GM18508 (cell line): ENCODE measurements at regions not wholly inside any gene's neighbourhood (a gene's known extent, or its start where the extent isn't known, plus 50 kb on each side); places are given as distances from the start of the nearest gene placed in this dataset.
"Not testable (repeated sequence)": the region's sequence is repeated elsewhere in the genome, so short reads cannot be mapped to it uniquely, and the experiment has no call there.

Experiments
- ATAC-seq: cut with Tn5 transposase; IDR thresholded peaks from one replicate; pipeline ENCODE4 v1.9.1; 2021; ENCODE audit warnings: moderate number of reproducible peaks; ENCODE audit not compliant: insufficient read depth, unreplicated experiment

GRCh38 chr4:100681289-100681688 is 163.5 kb upstream of the EMCN start:
- no peak for ATAC-seq

- no peak for ATAC-seq
Measured at GRCh38 chr4:100679926-100680325, 162.1 kb upstream of the EMCN start.

DNA sequence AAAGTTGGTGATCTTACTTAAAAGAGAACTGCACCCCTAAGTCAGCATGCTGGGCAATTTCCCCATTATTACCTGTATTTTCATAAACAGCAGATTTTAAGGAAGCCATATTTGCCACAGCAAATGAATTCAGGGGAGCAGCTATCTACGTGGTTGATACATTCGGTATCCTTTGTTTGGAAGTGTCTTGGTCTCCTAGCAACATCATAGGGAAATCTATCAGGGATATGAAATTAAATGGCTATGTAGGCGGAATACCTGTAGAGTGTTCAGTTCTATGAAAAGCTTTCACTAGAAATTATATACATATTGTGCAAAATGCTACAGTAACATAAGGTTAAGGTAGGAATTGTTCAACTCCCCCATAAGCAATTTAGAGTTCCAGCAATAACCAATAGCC is 157.2 kb upstream of the EMCN start:
- no peak for ATAC-seq

- no peak for ATAC-seq
Measured at GRCh38 chr4:100657187-100657586, 139.4 kb upstream of the EMCN start.

DNA sequence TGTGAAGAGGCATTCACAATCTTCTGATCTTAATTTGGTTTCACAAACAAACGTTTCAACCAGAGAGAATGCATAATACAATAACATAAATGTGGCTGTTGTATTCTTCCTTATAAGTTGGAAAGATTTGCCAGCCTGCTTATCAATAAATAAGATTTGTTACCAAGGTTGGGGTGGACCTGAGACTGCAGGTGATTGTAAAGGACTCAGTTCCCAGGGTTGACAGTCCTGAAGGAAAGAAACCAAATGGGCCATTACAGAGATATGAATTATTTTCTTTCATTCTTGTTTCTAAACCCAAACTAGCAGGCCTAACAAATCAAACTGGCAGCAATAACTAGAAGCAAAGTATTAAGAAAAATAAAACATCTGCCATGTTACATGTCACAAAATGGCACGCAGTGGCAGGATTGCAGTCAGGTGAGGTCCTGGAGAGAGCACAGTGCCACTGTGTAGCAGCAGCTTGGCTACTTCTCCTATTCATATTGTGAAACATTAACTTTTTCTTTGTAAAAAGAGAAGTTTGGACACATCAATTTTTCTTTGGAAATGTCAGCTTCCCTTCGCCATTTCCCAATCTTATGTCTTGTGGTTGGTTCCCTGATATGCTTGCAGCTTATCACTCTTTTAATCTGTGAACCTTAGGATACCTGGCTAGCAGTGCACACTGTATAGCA is 133.8 kb upstream of the EMCN start:
- ATAC-seq = no peak

- no peak for ATAC-seq
Measured at GRCh38 chr4:100649417-100649816, 131.6 kb upstream of the EMCN start.

DNA sequence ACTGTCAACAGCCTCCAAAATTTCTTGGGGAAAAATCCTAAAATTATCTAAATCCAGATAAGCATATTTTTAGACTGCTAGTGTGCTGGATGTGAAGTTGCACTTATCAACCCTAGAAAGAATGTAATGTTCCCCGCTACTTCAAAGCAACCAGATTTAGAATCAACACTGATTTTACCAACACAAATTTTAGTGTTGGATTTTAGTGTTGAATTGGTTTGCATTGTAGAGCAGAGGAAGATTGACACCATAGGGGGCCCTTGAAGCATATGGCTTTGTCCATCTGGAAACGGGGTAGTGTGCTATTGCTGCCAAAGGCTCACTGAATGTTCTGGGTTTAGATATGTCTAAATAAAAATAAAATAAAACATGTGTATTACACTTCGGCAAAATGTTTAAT is 126.3 kb upstream of the EMCN start:
- no peak for ATAC-seq

DNA sequence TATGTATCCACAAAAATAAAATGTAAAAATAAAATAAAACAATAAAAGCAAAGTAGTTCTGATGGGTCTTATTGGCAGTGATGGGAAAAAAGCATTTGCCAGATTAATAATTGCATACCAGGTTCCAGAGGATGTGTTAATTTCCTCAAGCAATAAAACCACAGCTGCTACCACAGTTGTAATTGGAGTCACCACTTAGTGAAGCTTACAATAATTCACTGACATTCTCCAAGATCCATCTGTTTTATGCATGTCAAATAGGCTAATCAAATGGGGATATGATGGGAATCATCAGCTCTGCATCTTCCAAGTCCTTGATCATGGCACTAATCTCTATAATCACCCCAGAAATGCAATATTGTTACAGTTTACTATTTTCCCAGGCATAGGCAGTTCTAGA is 123.5 kb upstream of the EMCN start:
- ATAC-seq = no peak

GRCh38 chr4:100635899-100636298 is 118.1 kb upstream of the EMCN start:
- ATAC-seq = no peak

GRCh38 chr4:100633269-100633668 is 115.4 kb upstream of the EMCN start:
- ATAC-seq = no peak

- ATAC-seq = no peak
Measured at GRCh38 chr4:100632163-100632562, 114.3 kb upstream of the EMCN start.

DNA sequence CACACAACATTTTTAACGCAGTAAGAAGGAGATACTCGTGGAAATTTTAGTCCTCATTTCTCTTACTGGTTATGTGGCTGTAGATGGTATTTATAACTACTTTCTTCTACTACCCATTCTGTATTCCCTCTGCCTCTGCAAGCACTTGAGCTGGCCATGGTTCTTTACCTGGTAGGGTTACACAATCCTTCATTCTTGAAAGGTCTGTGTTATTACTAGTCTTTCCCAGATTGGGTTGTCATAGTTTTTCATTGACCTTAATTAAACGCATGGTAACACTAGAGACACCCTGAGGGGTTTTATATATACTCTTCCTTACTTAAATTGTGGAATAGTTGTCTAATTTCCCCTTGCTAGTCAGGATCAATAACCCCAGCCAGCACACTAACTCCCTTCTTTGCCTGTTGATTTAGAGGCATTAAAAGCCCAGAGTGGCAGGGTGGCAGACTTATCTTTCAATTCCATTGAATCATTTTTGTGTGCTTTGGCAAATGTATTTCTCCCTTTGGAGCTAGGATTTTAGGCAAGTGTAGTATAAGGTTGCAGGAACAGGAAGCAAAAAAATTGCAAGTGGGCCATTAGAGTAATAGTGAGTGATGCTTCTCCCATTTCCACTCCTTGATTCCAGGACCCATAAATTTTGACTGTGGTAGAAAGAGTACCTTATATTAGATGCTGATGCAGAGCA is 113.6 kb upstream of the EMCN start:
- no peak for ATAC-seq

- no peak for ATAC-seq
Measured at GRCh38 chr4:100630341-100630740, 112.5 kb upstream of the EMCN start.

DNA sequence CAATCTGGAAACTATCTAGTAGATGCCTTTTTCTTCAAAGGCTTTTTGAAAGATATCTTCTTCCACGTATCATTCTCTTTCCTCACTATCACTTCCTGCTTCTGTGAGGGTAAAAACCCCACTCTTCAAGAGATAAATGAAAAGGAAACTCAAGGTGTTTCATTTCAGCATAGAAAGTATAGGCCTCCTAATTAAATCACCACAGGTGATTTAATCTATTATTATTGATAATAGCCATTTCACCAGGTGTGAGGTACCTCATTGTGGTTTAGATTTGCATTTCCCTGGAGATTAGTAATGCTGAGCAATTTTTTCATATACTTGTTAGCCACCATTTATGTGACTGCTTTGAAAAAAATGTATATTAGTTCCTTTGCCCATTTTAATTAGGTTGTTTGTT is 92.0 kb upstream of the EMCN start:
- no peak for ATAC-seq

DNA sequence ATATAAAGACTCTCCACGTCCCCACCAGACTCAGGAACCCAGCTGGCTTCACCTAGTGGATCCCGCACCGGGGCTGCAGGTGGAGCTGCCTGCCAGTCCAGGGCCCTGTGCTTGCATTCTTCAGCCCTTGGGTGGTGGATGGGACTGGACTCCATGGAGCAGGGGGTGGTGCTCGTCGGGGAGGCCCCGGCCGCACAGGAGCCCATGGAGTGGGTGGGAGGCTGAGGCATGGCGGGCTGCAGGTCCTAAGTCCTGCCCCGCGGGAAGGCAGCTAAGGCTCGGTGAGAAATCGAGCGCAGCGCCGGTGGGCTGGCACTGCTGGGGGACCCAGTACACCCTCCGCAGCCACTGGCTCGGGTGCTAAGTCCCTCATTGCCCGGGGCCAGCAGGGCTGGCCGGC is 90.8 kb upstream of the EMCN start:
- not testable (repeated sequence) for ATAC-seq

GRCh38 chr4:100605144-100605543 is 87.3 kb upstream of the EMCN start:
- no peak for ATAC-seq

DNA sequence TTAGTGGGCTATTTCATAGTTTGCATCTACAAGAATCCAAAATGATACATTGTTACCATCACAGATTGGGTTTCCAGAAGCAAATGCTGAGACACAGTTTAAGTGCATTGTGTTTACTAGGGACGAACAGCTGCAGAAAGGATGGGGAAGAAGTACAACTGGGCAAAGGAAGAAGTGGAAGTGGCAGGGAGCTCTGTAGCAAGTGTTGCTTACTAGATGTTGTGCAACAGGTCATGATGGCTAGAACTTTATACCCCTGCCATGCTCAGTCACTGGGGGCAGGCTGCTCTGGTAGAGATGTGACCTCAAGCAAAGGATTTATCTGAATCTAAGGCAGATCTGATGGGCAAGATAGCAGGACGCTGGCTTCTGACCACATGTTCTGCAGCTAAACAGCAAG is 76.1 kb upstream of the EMCN start:
- ATAC-seq = no peak

DNA sequence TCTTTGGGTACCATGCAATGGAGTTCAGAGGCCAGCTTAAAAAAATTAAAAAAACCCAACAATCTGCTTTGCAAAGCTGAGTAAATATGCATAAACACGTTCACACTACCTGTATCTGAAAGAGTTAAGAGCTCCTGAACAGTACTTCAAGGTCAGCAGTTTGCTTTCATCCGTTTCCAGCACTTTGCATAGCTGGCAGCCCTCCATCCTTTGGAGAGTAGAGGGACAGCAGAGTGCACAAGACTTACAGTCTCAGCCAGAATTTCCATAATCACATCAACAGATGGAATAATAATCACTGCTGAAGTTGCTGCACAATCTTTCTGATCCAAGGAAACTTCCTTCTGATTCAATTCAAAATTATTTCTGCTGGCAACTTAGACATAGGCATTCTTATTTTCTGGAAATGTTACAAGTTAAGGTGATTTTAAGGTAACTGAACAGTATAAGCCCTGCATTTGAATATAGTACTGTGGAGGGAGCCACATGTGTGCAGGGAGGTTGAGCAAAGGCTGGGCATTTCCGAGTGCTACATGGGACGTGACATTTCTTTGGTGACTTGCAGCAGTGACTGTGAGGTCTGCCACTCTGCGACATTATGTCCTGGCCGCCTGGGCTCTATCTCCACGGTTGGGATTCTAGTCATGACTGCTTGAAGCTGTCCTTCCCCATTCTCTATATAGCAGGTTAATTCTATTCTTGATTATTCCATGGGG is 73.5 kb upstream of the EMCN start:
- ATAC-seq = no peak

- no peak for ATAC-seq
Measured at GRCh38 chr4:100590325-100590724, 72.5 kb upstream of the EMCN start.

DNA sequence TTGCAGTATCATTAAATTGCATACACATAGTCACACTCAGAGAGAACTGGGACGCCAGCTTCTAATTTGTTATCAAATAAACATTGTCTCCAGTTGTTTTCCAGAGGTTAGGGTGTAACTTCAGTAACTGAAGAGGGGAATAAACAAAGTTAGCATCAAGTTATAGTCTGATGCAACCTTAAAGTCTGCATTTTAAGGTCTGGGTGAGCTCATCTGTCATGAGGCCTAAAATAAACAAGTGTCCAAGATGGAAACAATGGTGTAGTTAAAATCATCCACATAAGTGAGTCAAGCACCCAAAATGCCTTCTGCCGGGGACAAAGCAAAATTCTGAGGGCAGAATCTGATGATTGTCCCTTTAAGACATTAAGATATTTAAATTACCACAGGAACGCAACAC is 70.3 kb upstream of the EMCN start:
- ATAC-seq = no peak

DNA sequence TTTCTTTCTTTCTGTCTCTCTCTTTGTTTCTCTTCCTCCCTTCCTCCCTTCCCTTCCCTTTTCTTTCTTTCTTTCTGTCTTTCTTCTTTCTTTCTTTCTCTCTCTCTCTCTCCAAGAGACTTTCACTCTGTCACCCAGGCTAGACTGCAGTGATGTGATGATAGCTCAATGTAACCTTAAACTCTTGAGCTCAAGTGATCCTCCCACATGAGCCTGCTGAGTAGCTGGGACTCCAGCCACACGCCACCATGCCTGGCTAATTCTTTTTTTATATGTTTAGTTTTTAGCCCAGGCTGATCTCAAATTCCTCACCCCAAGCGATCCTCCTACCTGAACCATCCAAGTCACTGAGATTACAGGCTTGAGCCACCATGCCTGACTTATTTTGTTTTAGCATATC is 64.3 kb upstream of the EMCN start:
- ATAC-seq = no peak

DNA sequence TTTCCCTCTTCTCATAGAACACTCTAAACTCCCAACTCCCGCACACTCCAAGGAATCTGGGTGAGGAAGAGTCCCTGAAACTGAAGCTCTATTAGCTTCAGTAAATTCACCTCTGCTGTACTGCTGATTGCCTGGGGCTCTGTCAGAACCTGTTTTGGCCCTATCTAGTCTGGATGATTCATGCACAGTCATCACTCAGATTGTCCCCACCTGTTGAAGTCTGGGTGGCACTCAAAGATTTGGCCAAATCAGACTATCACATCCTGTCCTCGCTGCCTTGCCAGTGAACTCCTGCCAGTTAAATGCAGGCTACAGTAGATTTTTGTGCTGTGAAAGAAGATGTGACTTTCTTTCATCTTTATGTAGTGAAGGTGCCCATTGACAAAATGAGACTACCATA is 63.5 kb upstream of the EMCN start:
- ATAC-seq = no peak
